Astrocyte (in vitro differentiated cells and primary cell): ENCODE measurements at regions not wholly inside any gene's neighbourhood (a gene's known extent, or its start where the extent isn't known, plus 50 kb on each side); places are given as distances from the start of the nearest gene placed in this dataset.

Experiments used
- CTCF ChIP-seq: IDR thresholded peaks from 2 replicates; pipeline ENCODE4 v1.5.1; 2011; ENCODE audit warnings: low read depth, mild to moderate bottlenecking, inconsistent platforms, low read length, moderate library complexity; ENCODE audit not compliant: insufficient read depth
- EZH2 ChIP-seq: IDR thresholded peaks from 2 replicates; pipeline ENCODE4 v1.6.1; 2012; ENCODE audit warnings: mild to moderate bottlenecking, low read length, inconsistent platforms; ENCODE audit not compliant: insufficient read depth

GRCh38 chr7:106416430-106416829 is 131.6 kb upstream of the NAMPT start:
- TF ChIP-seq CTCF (no peak), EZH2 (no peak)
